Activated CD4-positive, alpha-beta T cell treated with anti-CD3 and anti-CD28 coated beads, Interleukin-2, amount 10 ng/mL, durations not matched to agents 24 days and 14 days (primary cell): ENCODE measurements at regions not wholly inside any gene's neighbourhood (a gene's known extent, or its start where the extent isn't known, plus 50 kb on each side); places are given as distances from the start of the nearest gene placed in this dataset.
"Not testable (repeated sequence)": the region's sequence is repeated elsewhere in the genome, so short reads cannot be mapped to it uniquely, and the experiment has no call there.

Experiments used
- DNase-seq: peaks from one replicate; pipeline ENCODE4 v3.0.0; 2022
- H3K27ac Mint-ChIP-seq: one replicate; pipeline ENCODE4 v1.8.0; 2022; ENCODE audit warnings: mild to moderate bottlenecking, mixed read lengths
- H3K27me3 Mint-ChIP-seq: one replicate; pipeline ENCODE4 v1.8.0; 2022; ENCODE audit warnings: mixed read lengths
- H3K36me3 Mint-ChIP-seq: one replicate; pipeline ENCODE4 v1.8.0; 2022; ENCODE audit warnings: low read depth, mild to moderate bottlenecking, mixed read lengths
- H3K4me1 Mint-ChIP-seq: one replicate; pipeline ENCODE4 v1.8.0; 2021; ENCODE audit warnings: mixed read lengths
- H3K4me3 Mint-ChIP-seq: one replicate; pipeline ENCODE4 v1.8.0; 2022; ENCODE audit warnings: mild to moderate bottlenecking, moderate library complexity, mixed read lengths
- H3K9me3 Mint-ChIP-seq: one replicate; pipeline ENCODE4 v1.8.0; 2021; ENCODE audit warnings: mixed read lengths
- intact Hi-C: fragments of 100-400 bp; cut with micrococcal nuclease; formaldehyde crosslinking; loops from one replicate; pipeline ENCODE4 v1.15.1; 2023

GRCh38 chr7:16113058-16113457 is 308.3 kb downstream of the CRPPA start:
- no peak for DNase-seq
- no peaks in the 10 kb centered on the region for H3K27me3 Mint-ChIP-seq
- H3K36me3 Mint-ChIP-seq = no peaks in the 10 kb centered on the region
- H3K4me1 Mint-ChIP-seq = no peaks in the 10 kb centered on the region
- intact Hi-C loops = no loop called here
- H3K4me3 Mint-ChIP-seq = no peak overlapping the region
- peaks cover 13% of the 10 kb centered on the region for H3K9me3 Mint-ChIP-seq
- H3K27ac Mint-ChIP-seq = no peak overlapping the region

GRCh38 chr7:16106869-16107268 is 314.5 kb downstream of the CRPPA start:
- Mint-ChIP-seq H3K27ac (no peak overlapping the region), H3K9me3 (peaks cover 28% of the 10 kb centered on the region), H3K4me1 (no peaks in the 10 kb centered on the region), H3K4me3 (no peak overlapping the region), H3K36me3 (no peaks in the 10 kb centered on the region), H3K27me3 (no peaks in the 10 kb centered on the region)
- no peak for DNase-seq
- intact Hi-C loops = no loop called here

- Mint-ChIP-seq H3K27ac (no peak overlapping the region), H3K4me1 (no peaks in the 10 kb centered on the region), H3K27me3 (no peaks in the 10 kb centered on the region), H3K4me3 (no peak overlapping the region), H3K36me3 (no peaks in the 10 kb centered on the region), H3K9me3 (peaks cover 28% of the 10 kb centered on the region)
- intact Hi-C loops = no loop called here
- no peak for DNase-seq
Observed at GRCh38 chr7:16106300-16106699, 315.0 kb downstream of the CRPPA start.

GRCh38 chr7:16099302-16099849 is 322.0 kb downstream of the CRPPA start:
- Mint-ChIP-seq H3K4me3 (no peak overlapping the region), H3K4me1 (no peaks in the 10 kb centered on the region), H3K36me3 (no peaks in the 10 kb centered on the region), H3K27me3 (no peaks in the 10 kb centered on the region), H3K9me3 (peaks cover 3% of the 10 kb centered on the region), H3K27ac (no peak overlapping the region)
- intact Hi-C loops = no loop called here
- DNase-seq = no peak

GRCh38 chr7:16098585-16099179 is 322.7 kb downstream of the CRPPA start:
- H3K4me3 Mint-ChIP-seq = no peak overlapping the region
- no peak for DNase-seq
- no peaks in the 10 kb centered on the region for H3K27me3 Mint-ChIP-seq
- H3K9me3 Mint-ChIP-seq = no peaks in the 10 kb centered on the region
- intact Hi-C loops = no loop called here
- no peak overlapping the region for H3K27ac Mint-ChIP-seq
- no peaks in the 10 kb centered on the region for H3K4me1 Mint-ChIP-seq
- H3K36me3 Mint-ChIP-seq = no peaks in the 10 kb centered on the region

- no peak for DNase-seq
- no peaks in the 10 kb centered on the region for H3K4me1 Mint-ChIP-seq
- H3K27me3 Mint-ChIP-seq = no peaks in the 10 kb centered on the region
- no peaks in the 10 kb centered on the region for H3K9me3 Mint-ChIP-seq
- intact Hi-C loops = no loop called here
- no peak overlapping the region for H3K27ac Mint-ChIP-seq
- H3K4me3 Mint-ChIP-seq = no peak overlapping the region
- H3K36me3 Mint-ChIP-seq = no peaks in the 10 kb centered on the region
Observed at GRCh38 chr7:16098058-16098457, 323.3 kb downstream of the CRPPA start.

GRCh38 chr7:16095171-16095950 is 326.0 kb downstream of the CRPPA start:
- H3K9me3 Mint-ChIP-seq = no peaks in the 10 kb centered on the region
- no peaks in the 10 kb centered on the region for H3K36me3 Mint-ChIP-seq
- intact Hi-C loops = no loop called here
- no peak for DNase-seq
- H3K4me3 Mint-ChIP-seq = no peak overlapping the region
- H3K27ac Mint-ChIP-seq = no peak overlapping the region
- no peaks in the 10 kb centered on the region for H3K4me1 Mint-ChIP-seq
- no peaks in the 10 kb centered on the region for H3K27me3 Mint-ChIP-seq

GRCh38 chr7:16094651-16095050 is 326.7 kb downstream of the CRPPA start:
- no peaks in the 10 kb centered on the region for H3K4me1 Mint-ChIP-seq
- no peak overlapping the region for H3K4me3 Mint-ChIP-seq
- no peaks in the 10 kb centered on the region for H3K27me3 Mint-ChIP-seq
- H3K27ac Mint-ChIP-seq = no peak overlapping the region
- no peak for DNase-seq
- H3K36me3 Mint-ChIP-seq = no peaks in the 10 kb centered on the region
- intact Hi-C loops = no loop called here
- H3K9me3 Mint-ChIP-seq = no peaks in the 10 kb centered on the region

- Mint-ChIP-seq H3K4me3 (no peak overlapping the region), H3K9me3 (no peaks in the 10 kb centered on the region), H3K36me3 (no peaks in the 10 kb centered on the region), H3K4me1 (no peaks in the 10 kb centered on the region), H3K27ac (no peak overlapping the region), H3K27me3 (no peaks in the 10 kb centered on the region)
- intact Hi-C loops = no loop called here
- DNase-seq = no peak
Observed at GRCh38 chr7:16092711-16093110, 328.6 kb downstream of the CRPPA start.

GRCh38 chr7:16091701-16092310 is 329.5 kb downstream of the CRPPA start:
- intact Hi-C loops = no loop called here
- H3K4me1 Mint-ChIP-seq = no peaks in the 10 kb centered on the region
- H3K27ac Mint-ChIP-seq = no peak overlapping the region
- H3K27me3 Mint-ChIP-seq = no peaks in the 10 kb centered on the region
- H3K36me3 Mint-ChIP-seq = no peaks in the 10 kb centered on the region
- H3K9me3 Mint-ChIP-seq = no peaks in the 10 kb centered on the region
- DNase-seq = no peak
- H3K4me3 Mint-ChIP-seq = no peak overlapping the region

GRCh38 chr7:16089801-16090200 is 331.5 kb downstream of the CRPPA start:
- Mint-ChIP-seq H3K4me3 (no peak overlapping the region), H3K27me3 (no peaks in the 10 kb centered on the region), H3K9me3 (no peaks in the 10 kb centered on the region), H3K4me1 (no peaks in the 10 kb centered on the region), H3K36me3 (no peaks in the 10 kb centered on the region), H3K27ac (no peak overlapping the region)
- DNase-seq = no peak
- intact Hi-C loops = no loop called here

- H3K27ac Mint-ChIP-seq = no peak overlapping the region
- DNase-seq = no peak
- H3K4me1 Mint-ChIP-seq = no peaks in the 10 kb centered on the region
- H3K4me3 Mint-ChIP-seq = no peak overlapping the region
- no peaks in the 10 kb centered on the region for H3K36me3 Mint-ChIP-seq
- H3K27me3 Mint-ChIP-seq = no peaks in the 10 kb centered on the region
- intact Hi-C loops = no loop called here
- no peaks in the 10 kb centered on the region for H3K9me3 Mint-ChIP-seq
Observed at GRCh38 chr7:16089191-16089590, 332.1 kb downstream of the CRPPA start.

GRCh38 chr7:16086743-16087142 is 334.6 kb downstream of the CRPPA start:
- Mint-ChIP-seq H3K27ac (no peak overlapping the region), H3K4me3 (no peak overlapping the region), H3K4me1 (no peaks in the 10 kb centered on the region), H3K27me3 (no peaks in the 10 kb centered on the region), H3K36me3 (no peaks in the 10 kb centered on the region), H3K9me3 (no peaks in the 10 kb centered on the region)
- DNase-seq = no peak
- intact Hi-C loops = no loop called here

- H3K36me3 Mint-ChIP-seq, intact Hi-C loops, H3K4me3 Mint-ChIP-seq, H3K27me3 Mint-ChIP-seq, H3K27ac Mint-ChIP-seq, DNase-seq, H3K9me3 Mint-ChIP-seq, H3K4me1 Mint-ChIP-seq: not testable (repeated sequence)
Observed at GRCh38 chr7:16085780-16086179, 335.6 kb downstream of the CRPPA start.
